ENCODE measurements at regions not wholly inside any gene's neighbourhood (a gene's known extent, or its start where the extent isn't known, plus 50 kb on each side); places are given as distances from the start of the nearest gene placed in this dataset.
"Not testable (repeated sequence)": the region's sequence is repeated elsewhere in the genome, so short reads cannot be mapped to it uniquely, and the experiment has no call there.

GRCh38 chr3:4162096-4162495 is 141.1 kb upstream of the SETMAR start:
- no peaks in the 10 kb centered on the region for H3K4me1 ChIP-seq
- WGBS: no CpG with 5 or more reads among the region's 1 CpG
- no peak overlapping the region for H3K4me3 ChIP-seq
- H3K36me3 ChIP-seq: no peaks in the 10 kb centered on the region
- H3K27me3 ChIP-seq: no peaks in the 10 kb centered on the region
- no peak overlapping the region for H3K27ac ChIP-seq
- no peak for TF ChIP-seq POLR2AphosphoS5 (IDR thresholded peaks at IDR 0.05)
- TF ChIP-seq EP300 (IDR thresholded peaks at IDR 0.05): no peak
- no peak for TF ChIP-seq CTCF (IDR thresholded peaks at IDR 0.05)
- TF ChIP-seq POLR2A (IDR thresholded peaks at IDR 0.05): no peak
- no peak for DNase-seq (ENCODE audit: low spot score in 2 of 2)
- H3K9me3 ChIP-seq: no peaks in the 10 kb centered on the region

DNA sequence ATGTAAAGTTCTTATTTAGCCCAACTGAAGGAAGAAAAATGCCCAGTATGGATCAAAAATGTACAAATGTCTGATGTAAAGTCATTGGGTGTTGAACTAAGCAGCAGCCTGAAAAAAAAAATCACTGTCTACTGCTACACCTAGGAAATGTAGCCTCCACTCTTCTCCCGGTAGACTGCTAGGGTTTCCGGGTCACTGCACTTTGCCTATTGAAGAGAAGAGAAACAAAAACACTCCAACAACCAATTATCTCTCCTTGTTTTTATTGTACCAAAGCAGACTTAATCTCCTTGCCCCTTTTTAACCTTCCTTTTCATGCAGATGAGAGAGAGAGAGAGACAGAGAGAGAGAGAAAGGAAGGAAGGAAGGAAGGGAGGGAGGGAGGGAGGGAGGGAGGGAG is 140.2 kb upstream of the SETMAR start:
- H3K9me3 ChIP-seq: no peaks in the 10 kb centered on the region
- DNase-seq (ENCODE audit: low spot score in 2 of 2): no peak
- no peaks in the 10 kb centered on the region for H3K36me3 ChIP-seq
- no peaks in the 10 kb centered on the region for H3K27me3 ChIP-seq
- WGBS: 72% methylated on average over 2 of the region's 2 CpGs
- TF ChIP-seq CTCF (IDR thresholded peaks at IDR 0.05): no peak
- no peak for TF ChIP-seq EP300 (IDR thresholded peaks at IDR 0.05)
- no peak for TF ChIP-seq POLR2AphosphoS5 (IDR thresholded peaks at IDR 0.05)
- TF ChIP-seq POLR2A (IDR thresholded peaks at IDR 0.05): no peak
- H3K4me3 ChIP-seq: no peak overlapping the region
- H3K4me1 ChIP-seq: no peaks in the 10 kb centered on the region
- H3K27ac ChIP-seq: no peak overlapping the region

- DNase-seq (ENCODE audit: low spot score in 2 of 2): no peak
- 93% methylated on average over 5 of the region's 5 CpGs for WGBS
- H3K4me3 ChIP-seq: no peak overlapping the region
- no peaks in the 10 kb centered on the region for H3K9me3 ChIP-seq
- TF ChIP-seq POLR2A (IDR thresholded peaks at IDR 0.05): no peak
- H3K36me3 ChIP-seq: no peaks in the 10 kb centered on the region
- no peaks in the 10 kb centered on the region for H3K27me3 ChIP-seq
- no peaks in the 10 kb centered on the region for H3K4me1 ChIP-seq
- H3K27ac ChIP-seq: no peak overlapping the region
Observed at GRCh38 chr3:4166540-4166939, 136.6 kb upstream of the SETMAR start.

GRCh38 chr3:4167230-4167629 is 135.9 kb upstream of the SETMAR start:
- not testable (repeated sequence) for H3K27ac ChIP-seq; DNase-seq (ENCODE audit: low spot score in 2 of 2); H3K27me3 ChIP-seq; H3K9me3 ChIP-seq; H3K36me3 ChIP-seq; H3K4me3 ChIP-seq; H3K4me1 ChIP-seq
- WGBS: 93% methylated on average over 1 of the region's 1 CpG

GRCh38 chr3:4174791-4175190 is 128.4 kb upstream of the SETMAR start:
- WGBS: 56% methylated on average over 5 of the region's 6 CpGs
- no peaks in the 10 kb centered on the region for H3K4me1 ChIP-seq
- no peak for DNase-seq (ENCODE audit: low spot score in 2 of 2)
- TF ChIP-seq POLR2AphosphoS5 (IDR thresholded peaks at IDR 0.05): no peak
- TF ChIP-seq POLR2A (IDR thresholded peaks at IDR 0.05): no peak
- TF ChIP-seq CTCF (IDR thresholded peaks at IDR 0.05): no peak
- no peak for TF ChIP-seq EP300 (IDR thresholded peaks at IDR 0.05)
- H3K27ac ChIP-seq: no peak overlapping the region
- no peak overlapping the region for H3K4me3 ChIP-seq
- H3K36me3 ChIP-seq: no peaks in the 10 kb centered on the region
- H3K27me3 ChIP-seq: no peaks in the 10 kb centered on the region
- peaks cover 3% of the 10 kb centered on the region for H3K9me3 ChIP-seq

DNA sequence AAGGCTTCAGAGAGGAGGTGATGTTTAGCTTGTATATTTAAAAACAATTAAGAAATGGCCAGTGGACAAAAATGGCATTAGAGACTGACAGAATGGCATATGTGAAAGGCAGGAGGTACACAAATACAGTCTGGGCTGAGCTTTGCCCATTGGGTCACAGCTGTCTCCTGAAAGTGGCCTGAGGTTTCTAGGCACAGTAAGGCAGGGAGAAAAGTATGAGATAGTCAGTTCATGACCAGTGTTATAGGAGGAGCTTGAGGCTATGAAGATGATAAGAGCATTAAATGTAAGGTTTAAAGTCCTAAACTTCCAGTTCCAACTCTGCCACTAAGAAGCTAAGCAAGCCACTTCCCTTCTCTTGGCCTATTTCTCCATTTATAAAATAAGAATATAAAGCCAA is 111.2 kb upstream of the SETMAR start:
- Histone ChIP-seq H3K27ac (no peak overlapping the region), H3K4me3 (no peak overlapping the region), H3K4me1 (no peaks in the 10 kb centered on the region), H3K36me3 (no peaks in the 10 kb centered on the region), H3K9me3 (no peaks in the 10 kb centered on the region), H3K27me3 (no peaks in the 10 kb centered on the region)
- DNase-seq (ENCODE audit: low spot score in 2 of 2): no peak
- no peak for TF ChIP-seq EP300 (IDR thresholded peaks at IDR 0.05)
- no peak for TF ChIP-seq CTCF (IDR thresholded peaks at IDR 0.05)
- no peak for TF ChIP-seq POLR2AphosphoS5 (IDR thresholded peaks at IDR 0.05)
- TF ChIP-seq POLR2A (IDR thresholded peaks at IDR 0.05): no peak

Measured in suprapubic skin (tissue), 4 donors.